ENCODE measurements at regions not wholly inside any gene's neighbourhood (a gene's known extent, or its start where the extent isn't known, plus 50 kb on each side); places are given as distances from the start of the nearest gene placed in this dataset.

DNA sequence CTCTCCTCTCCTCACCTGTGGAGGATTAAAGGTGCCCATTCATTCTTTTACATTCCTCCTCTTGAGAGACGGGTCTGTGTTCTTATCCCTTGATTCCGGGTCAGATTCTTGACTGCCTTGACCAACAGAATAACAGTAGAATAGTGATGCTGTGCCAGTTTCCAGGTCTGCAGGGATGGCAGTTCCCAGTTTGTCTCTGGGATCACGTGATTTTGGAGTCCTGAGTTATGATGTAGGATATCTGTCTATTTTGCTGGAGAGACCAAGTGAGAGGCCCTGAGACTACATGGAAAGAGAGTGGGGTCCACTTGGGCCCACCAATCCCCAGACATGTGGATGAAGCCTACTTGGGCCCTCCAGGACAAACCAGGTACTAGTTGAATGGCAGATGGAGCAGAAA, 142.8 kb downstream of the TTC8 start:
- TF ChIP-seq EZH2 (IDR thresholded peaks at IDR 0.05; ENCODE audit: borderline replicate concordance, insufficient read depth, low read length, poor library complexity, severe bottlenecking) (no peak), MXI1 (conservative IDR thresholded peaks at IDR 0.05; ENCODE audit: poor library complexity, severe bottlenecking) (no peak)
- TF ChIP-seq, protein P1, sequence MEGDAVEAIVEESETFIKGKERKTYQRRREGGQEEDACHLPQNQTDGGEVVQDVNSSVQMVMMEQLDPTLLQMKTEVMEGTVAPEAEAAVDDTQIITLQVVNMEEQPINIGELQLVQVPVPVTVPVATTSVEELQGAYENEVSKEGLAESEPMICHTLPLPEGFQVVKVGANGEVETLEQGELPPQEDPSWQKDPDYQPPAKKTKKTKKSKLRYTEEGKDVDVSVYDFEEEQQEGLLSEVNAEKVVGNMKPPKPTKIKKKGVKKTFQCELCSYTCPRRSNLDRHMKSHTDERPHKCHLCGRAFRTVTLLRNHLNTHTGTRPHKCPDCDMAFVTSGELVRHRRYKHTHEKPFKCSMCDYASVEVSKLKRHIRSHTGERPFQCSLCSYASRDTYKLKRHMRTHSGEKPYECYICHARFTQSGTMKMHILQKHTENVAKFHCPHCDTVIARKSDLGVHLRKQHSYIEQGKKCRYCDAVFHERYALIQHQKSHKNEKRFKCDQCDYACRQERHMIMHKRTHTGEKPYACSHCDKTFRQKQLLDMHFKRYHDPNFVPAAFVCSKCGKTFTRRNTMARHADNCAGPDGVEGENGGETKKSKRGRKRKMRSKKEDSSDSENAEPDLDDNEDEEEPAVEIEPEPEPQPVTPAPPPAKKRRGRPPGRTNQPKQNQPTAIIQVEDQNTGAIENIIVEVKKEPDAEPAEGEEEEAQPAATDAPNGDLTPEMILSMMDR (IDR thresholded peaks at IDR 0.05; ENCODE audit: poor library complexity, severe bottlenecking): no peak
- TF ChIP-seq, protein P2, sequence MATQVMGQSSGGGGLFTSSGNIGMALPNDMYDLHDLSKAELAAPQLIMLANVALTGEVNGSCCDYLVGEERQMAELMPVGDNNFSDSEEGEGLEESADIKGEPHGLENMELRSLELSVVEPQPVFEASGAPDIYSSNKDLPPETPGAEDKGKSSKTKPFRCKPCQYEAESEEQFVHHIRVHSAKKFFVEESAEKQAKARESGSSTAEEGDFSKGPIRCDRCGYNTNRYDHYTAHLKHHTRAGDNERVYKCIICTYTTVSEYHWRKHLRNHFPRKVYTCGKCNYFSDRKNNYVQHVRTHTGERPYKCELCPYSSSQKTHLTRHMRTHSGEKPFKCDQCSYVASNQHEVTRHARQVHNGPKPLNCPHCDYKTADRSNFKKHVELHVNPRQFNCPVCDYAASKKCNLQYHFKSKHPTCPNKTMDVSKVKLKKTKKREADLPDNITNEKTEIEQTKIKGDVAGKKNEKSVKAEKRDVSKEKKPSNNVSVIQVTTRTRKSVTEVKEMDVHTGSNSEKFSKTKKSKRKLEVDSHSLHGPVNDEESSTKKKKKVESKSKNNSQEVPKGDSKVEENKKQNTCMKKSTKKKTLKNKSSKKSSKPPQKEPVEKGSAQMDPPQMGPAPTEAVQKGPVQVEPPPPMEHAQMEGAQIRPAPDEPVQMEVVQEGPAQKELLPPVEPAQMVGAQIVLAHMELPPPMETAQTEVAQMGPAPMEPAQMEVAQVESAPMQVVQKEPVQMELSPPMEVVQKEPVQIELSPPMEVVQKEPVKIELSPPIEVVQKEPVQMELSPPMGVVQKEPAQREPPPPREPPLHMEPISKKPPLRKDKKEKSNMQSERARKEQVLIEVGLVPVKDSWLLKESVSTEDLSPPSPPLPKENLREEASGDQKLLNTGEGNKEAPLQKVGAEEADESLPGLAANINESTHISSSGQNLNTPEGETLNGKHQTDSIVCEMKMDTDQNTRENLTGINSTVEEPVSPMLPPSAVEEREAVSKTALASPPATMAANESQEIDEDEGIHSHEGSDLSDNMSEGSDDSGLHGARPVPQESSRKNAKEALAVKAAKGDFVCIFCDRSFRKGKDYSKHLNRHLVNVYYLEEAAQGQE (IDR thresholded peaks at IDR 0.05; ENCODE audit: borderline replicate concordance): no peak
- no peaks in the 10 kb centered on the region for H3K27me3 ChIP-seq (ENCODE audit: insufficient read depth, low read depth, low read length)
- H2AFZ ChIP-seq (ENCODE audit: low read depth, low read length): no peak overlapping the region
- no peak overlapping the region for H3K27ac ChIP-seq (ENCODE audit: low read length)
- no peak overlapping the region for H3K4me3 ChIP-seq (ENCODE audit: low read length)
- no peaks in the 10 kb centered on the region for H3K9me3 ChIP-seq (ENCODE audit: low read length)
- H3K9ac ChIP-seq (ENCODE audit: low read length): no peak overlapping the region
- no peaks in the 10 kb centered on the region for H4K20me1 ChIP-seq (ENCODE audit: insufficient read depth)
- no peak overlapping the region for H3K4me2 ChIP-seq (ENCODE audit: low read length)
- no peaks in the 10 kb centered on the region for H3K36me3 ChIP-seq (ENCODE audit: insufficient read depth, low read length)
- no peaks in the 10 kb centered on the region for H3K9me2 ChIP-seq (ENCODE audit: insufficient read depth, low read length)
- no peaks in the 10 kb centered on the region for H3F3A ChIP-seq (ENCODE audit: insufficient read depth, low read length, poor library complexity, severe bottlenecking)
- no peaks in the 10 kb centered on the region for H3K79me2 ChIP-seq (replicated peaks; ENCODE audit: insufficient read depth, low read length)

DNA sequence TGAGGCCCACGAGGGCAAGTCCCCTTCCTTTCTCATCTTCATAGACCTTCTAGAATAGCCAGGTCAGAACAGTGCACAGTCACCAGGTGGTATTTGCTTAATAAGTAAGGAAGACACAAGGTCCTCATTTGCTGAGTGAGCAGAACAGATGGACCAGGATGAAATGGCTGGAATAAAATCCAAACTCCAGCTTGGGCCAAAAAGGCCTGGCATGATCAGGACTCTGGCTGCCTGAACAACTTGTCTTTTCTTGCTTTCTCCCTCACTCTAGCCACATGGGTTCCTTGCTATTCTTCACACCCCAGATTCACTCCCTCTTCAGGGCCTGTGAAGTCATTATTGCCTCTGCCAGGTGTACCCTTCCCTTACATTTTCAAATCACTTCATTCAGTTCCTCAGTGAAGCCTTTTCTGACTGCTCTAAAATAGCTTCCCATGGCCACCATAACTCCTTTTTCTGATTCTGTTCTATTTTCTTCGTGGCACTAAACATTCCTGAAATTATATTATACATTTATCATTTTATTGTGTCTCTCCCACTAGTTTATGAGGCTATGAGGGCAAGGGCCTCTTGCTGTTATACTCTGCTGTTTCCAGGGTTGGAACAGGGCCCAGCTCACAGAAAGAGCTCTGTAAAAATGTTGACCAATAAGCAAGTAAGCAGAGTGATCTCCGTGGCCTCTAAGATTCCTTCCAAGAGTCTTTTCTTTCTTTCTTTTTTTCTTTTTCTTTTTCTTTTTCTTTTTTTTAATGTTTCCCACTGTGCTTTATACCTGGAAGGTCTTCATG, 150.8 kb downstream of the TTC8 start:
- no peaks in the 10 kb centered on the region for H3F3A ChIP-seq (ENCODE audit: insufficient read depth, low read length, poor library complexity, severe bottlenecking)
- TF ChIP-seq RAD21 (conservative IDR thresholded peaks at IDR 0.05): no peak
- TF ChIP-seq TAF1 (IDR thresholded peaks at IDR 0.05; ENCODE audit: low read depth): no peak
- TF ChIP-seq EZH2 (IDR thresholded peaks at IDR 0.05; ENCODE audit: borderline replicate concordance, insufficient read depth, low read length, poor library complexity, severe bottlenecking): no peak
- TF ChIP-seq, protein P1 (IDR thresholded peaks at IDR 0.05; ENCODE audit: poor library complexity, severe bottlenecking): no peak
- H3K9me3 ChIP-seq (ENCODE audit: low read length): no peaks in the 10 kb centered on the region
- H3K4me2 ChIP-seq (ENCODE audit: low read length): no peak overlapping the region
- H3K36me3 ChIP-seq (ENCODE audit: insufficient read depth, low read length): no peaks in the 10 kb centered on the region
- H3K27me3 ChIP-seq (ENCODE audit: insufficient read depth, low read depth, low read length): peaks cover 5% of the 10 kb centered on the region
- no peaks in the 10 kb centered on the region for H4K20me1 ChIP-seq (ENCODE audit: insufficient read depth)
- no peak overlapping the region for H3K27ac ChIP-seq (ENCODE audit: low read length)
- H3K79me2 ChIP-seq (replicated peaks; ENCODE audit: insufficient read depth, low read length): no peaks in the 10 kb centered on the region
- no peak overlapping the region for H3K9ac ChIP-seq (ENCODE audit: low read length)
- H2AFZ ChIP-seq (ENCODE audit: low read depth, low read length): no peak overlapping the region
- no peaks in the 10 kb centered on the region for H3K9me2 ChIP-seq (ENCODE audit: insufficient read depth, low read length)
- H3K4me3 ChIP-seq (ENCODE audit: low read length): no peak overlapping the region

Data from neural cell (in vitro differentiated cells).